NOMO-1 treated with dmso at 0.1 percent for 144 hours (cell line): ENCODE measurements at regions not wholly inside any gene's neighbourhood (a gene's known extent, or its start where the extent isn't known, plus 50 kb on each side); places are given as distances from the start of the nearest gene placed in this dataset.
"Not testable (repeated sequence)": the region's sequence is repeated elsewhere in the genome, so short reads cannot be mapped to it uniquely, and the experiment has no call there.

Source experiments
- DNase-seq: peaks from one replicate; lab custom pipeline; 2025; ENCODE audit not compliant: unreplicated experiment; lab: John Stamatoyannopoulos, UW

DNA sequence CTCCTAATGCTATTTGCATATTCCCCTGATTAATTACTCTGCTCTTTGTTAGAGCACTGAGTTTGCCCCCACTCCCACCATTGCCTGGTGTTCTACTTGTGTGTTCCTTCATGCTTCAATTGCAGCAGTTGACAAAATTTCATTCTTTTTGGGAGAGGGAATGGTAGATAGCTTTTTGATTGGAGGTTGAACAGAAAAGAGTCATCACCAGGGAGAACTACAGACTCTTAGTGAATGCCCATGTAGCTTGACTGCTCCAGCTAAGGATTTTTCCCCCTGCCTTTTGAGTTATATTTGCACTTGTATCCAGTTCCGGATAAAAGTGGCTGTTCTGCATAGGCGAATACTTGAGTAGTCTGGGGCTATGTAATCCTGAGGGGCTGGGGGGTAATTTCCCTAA lies 183.9 kb downstream of the ETNK1 start:
- DNase-seq = no peak

- DNase-seq = no peak
Observed at GRCh38 chr12:22810036-22810435, 185.1 kb downstream of the ETNK1 start.

GRCh38 chr12:22812531-22812930 lies 187.6 kb downstream of the ETNK1 start:
- no peak for DNase-seq

GRCh38 chr12:22821985-22822384 lies 197.0 kb downstream of the ETNK1 start:
- DNase-seq = no peak

GRCh38 chr12:22826026-22826425 lies 201.1 kb downstream of the ETNK1 start:
- DNase-seq = no peak

GRCh38 chr12:22826446-22826981 lies 201.5 kb downstream of the ETNK1 start:
- DNase-seq = not testable (repeated sequence)

DNA sequence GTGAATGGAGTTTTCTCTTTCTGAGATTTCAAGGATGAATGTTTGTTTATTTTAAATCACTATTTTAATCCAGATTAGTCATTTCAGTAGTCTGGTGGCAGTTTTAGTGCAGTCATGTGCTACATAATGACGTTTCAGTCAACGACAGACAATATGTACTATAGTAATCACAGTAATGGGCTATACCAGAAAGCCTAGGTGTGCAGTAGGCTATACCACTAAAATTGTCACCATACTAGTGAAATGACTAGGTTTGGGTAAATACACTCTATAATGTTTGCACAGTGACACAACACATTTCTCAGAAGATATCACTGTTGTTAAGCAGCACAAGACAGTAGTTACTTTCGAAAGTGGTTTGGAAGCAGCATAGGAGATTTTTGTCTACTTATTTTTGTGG lies 203.1 kb downstream of the ETNK1 start:
- no peak for DNase-seq

- no peak for DNase-seq
Observed at GRCh38 chr12:22835431-22835830, 210.5 kb downstream of the ETNK1 start.

DNA sequence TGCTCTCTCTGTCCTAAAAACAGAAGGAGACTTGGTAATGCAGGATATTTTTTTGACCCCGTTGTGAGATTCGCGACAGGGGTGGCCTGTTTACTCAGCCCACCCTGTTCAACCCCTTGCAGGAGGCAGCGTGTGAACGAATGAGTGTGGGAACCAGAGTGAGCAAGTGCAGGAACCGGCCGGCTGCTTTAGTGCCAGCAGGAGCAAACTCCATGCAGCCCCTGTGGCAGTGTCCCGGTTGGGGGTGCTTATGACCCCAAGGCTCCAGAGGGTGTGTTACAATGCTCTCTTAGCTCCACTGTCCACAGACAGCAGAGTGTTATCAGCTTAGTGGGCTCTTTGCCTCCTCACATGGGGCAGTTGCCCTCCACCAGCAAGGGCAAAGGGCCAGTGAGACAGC lies 225.2 kb downstream of the ETNK1 start:
- no peak for DNase-seq

- no peak for DNase-seq
Observed at GRCh38 chr12:22851532-22851931, 226.6 kb downstream of the ETNK1 start.

DNA sequence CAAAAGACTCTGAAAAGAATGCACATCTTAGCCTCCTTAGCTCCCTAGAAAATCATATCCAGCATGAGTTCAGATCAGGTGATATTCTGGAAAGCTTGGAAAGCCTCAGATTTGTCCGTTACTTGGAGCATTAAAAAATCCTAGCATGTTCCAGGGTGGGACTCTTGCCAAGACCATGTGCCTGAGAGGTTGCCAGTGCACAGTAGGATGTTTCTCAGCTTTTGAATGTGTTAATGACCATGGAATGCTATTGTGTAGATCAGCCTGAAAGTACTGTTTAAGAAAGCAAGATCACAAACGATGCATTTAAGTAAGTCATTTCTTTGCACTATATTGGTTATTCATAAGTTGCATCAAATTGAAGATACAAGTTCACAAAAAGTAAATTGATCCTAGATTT lies 230.5 kb downstream of the ETNK1 start:
- no peak for DNase-seq

- DNase-seq = no peak
Observed at GRCh38 chr12:22856178-22856577, 231.2 kb downstream of the ETNK1 start.

DNA sequence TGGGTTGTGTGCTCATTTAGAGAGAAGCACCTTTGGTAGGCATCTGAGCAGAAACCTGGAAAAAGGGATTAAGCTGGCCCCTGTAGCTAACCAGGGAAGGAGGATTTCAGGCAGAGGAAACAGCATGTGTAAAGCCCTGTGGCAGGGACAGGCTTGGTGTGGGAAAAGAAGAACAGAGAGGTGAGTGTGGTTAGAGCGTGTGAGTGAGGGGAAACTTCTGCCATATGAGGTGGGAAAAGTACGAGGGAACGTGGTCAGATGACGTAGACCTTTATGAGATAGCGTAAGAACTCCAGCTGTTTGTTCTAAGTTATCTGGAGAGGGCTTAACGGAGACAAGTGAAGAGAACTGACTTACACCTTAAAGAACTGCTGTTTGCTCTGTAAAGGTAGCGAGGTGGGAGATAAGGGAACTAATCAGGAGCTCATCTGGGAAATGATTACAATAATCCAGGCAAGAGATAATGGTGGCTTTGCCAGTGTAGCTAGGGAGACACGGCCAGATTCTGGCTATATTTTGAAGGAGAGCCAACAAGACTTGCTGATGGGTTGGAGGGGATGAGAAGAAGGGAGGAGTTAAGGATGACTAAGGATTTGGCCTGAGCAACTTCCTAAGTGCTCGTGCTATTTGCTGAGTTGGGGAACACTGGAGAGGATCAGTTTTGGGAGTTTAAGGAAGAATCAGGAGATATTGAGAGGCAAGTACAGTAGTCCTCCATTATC lies 234.0 kb downstream of the ETNK1 start:
- DNase-seq = no peak

DNA sequence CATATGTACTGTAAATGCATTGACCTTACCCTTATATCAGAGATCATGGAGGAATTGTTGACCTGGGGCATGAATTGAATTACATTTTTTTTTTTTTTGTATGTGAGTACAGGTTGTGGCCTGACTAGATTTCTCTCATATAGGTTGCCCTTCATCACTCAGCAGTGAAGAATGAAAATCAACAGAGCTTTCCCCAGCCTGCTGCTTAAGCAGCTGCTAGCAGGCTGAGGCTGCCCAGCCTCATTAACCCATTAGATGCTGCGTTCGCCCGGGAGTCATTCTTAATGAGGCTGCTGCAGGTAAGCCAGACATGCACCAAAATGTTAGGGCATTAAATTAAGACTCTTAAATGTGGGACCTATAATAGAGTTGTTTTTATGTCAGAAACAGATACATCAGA lies 236.0 kb downstream of the ETNK1 start:
- no peak for DNase-seq

- DNase-seq = no peak
Observed at GRCh38 chr12:22865822-22866221, 240.9 kb downstream of the ETNK1 start.

- DNase-seq = no peak
Observed at GRCh38 chr12:22866406-22866805, 241.4 kb downstream of the ETNK1 start.

GRCh38 chr12:22874151-22874550 lies 249.2 kb downstream of the ETNK1 start:
- no peak for DNase-seq

GRCh38 chr12:22876262-22876661 lies 251.3 kb downstream of the ETNK1 start:
- DNase-seq = no peak

DNA sequence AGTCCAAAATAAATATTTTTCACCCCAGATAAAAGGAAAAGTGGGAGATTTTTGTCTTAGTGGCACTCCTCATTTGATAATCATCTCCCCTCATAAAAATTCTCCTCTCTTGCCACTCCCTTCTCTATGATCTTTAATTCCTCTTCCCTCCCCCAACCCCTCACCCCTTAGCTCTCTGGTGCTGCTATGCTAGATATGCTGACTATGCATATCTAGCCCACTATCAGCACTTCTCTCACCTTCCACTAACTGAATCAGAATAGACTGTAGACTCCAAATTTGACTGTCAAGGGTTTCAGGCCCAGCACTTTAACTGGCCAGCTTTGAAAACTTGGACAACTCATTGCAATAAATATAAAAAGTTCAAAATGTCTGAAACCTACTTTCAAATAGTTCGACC lies 254.2 kb downstream of the ETNK1 start:
- DNase-seq = no peak

- DNase-seq = no peak
Observed at GRCh38 chr12:22880331-22880730, 255.4 kb downstream of the ETNK1 start.

GRCh38 chr12:22880807-22881206 lies 255.8 kb downstream of the ETNK1 start:
- DNase-seq = no peak

DNA sequence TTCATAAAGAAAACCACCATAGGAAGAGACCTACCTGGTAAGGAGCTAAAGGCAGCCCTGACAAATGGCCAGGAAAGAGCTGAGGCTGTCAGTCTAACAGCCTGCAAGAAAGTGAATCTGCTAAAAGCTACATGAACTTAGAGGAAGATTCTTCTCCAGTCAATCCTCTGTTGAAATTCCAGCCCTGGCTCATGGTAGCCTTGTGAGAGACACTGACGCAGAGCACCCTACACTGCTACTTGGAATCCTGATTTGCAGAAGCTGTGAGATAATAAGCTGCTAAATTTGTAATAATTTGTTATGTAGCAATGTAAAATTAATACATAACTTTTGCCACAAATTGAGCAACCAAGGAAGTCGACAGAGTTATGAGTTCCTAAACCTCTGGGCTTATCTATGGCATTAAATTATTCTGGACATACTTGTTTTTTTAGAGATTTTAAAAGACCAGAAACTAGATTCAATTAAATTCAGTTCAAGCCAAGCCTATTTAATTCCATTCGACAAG lies 257.0 kb downstream of the ETNK1 start:
- peak; percentile 4 for DNase-seq

DNA sequence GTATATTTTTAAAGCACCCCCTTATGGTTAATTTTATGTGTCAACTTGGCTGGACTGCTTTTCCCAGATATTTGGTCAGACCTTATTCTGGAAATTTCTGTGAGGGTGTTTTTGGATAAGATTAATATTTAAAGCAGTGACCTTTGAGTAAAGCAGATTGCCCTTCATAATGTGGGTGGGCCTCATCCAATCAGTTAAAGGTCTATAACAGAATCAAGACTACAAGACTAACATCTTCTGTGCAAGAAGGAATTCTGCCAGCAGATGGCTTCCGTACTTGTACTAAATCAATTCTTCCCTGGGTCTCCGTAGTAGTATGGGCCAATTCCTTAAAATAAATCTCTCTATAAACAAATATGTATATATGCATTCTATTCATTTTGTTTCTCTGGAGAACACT lies 257.6 kb downstream of the ETNK1 start:
- DNase-seq = no peak
